Astrocyte (in vitro differentiated cells and primary cell): ENCODE measurements at regions not wholly inside any gene's neighbourhood (a gene's known extent, or its start where the extent isn't known, plus 50 kb on each side); places are given as distances from the start of the nearest gene placed in this dataset.

Source experiments
- DNase-seq: peaks from one replicate; pipeline ENCODE4 v3.0.0-alpha.2; 2010; ENCODE audit warnings: low read depth
- FAIRE-seq: peaks from 2 replicates; lab custom pipeline; 2011; peaks lifted over from hg19 to GRCh38; lab: Jason Lieb, UNC
- H2AFZ ChIP-seq: 2 replicates; pipeline ENCODE4 v1.6.0; 2012; ENCODE audit warnings: low read depth, low read length, inconsistent platforms
- H3K27ac ChIP-seq: 2 replicates; pipeline ENCODE4 v1.5.1; 2011; ENCODE audit warnings: low read depth, low read length, inconsistent platforms
- H3K27me3 ChIP-seq: 2 replicates; pipeline ENCODE4 v1.6.0; 2011; ENCODE audit warnings: low read length, inconsistent platforms; ENCODE audit not compliant: insufficient read depth
- H3K36me3 ChIP-seq: 2 replicates; pipeline ENCODE4 v1.5.1; 2011; ENCODE audit warnings: low read length, inconsistent platforms; ENCODE audit not compliant: insufficient read depth
- H3K4me1 ChIP-seq: 2 replicates; pipeline ENCODE4 v1.5.1; 2011; ENCODE audit warnings: low read length, inconsistent platforms; ENCODE audit not compliant: insufficient read depth
- H3K4me2 ChIP-seq: 2 replicates; pipeline ENCODE4 v1.6.0; 2012; ENCODE audit warnings: low read length, inconsistent platforms
- H3K4me3 ChIP-seq: 2 replicates; pipeline ENCODE4 v1.5.1; 2011; ENCODE audit warnings: low read depth, mild to moderate bottlenecking, low read length, inconsistent platforms; ENCODE audit not compliant: insufficient read depth
- H3K79me2 ChIP-seq: 2 replicates; pipeline ENCODE4 v1.6.0; 2012; ENCODE audit warnings: mild to moderate bottlenecking, low read length, inconsistent platforms; ENCODE audit not compliant: insufficient read depth
- H3K9ac ChIP-seq: 2 replicates; pipeline ENCODE4 v1.6.0; 2012; ENCODE audit warnings: mild to moderate bottlenecking, low read length, inconsistent platforms
- H3K9me3 ChIP-seq: 2 replicates; pipeline ENCODE4 v1.5.1; 2012; ENCODE audit warnings: low read depth, mild to moderate bottlenecking, low read length, inconsistent platforms; ENCODE audit not compliant: insufficient read depth
- H4K20me1 ChIP-seq: 2 replicates; pipeline ENCODE4 v1.6.0; 2012; ENCODE audit warnings: low read length, inconsistent platforms; ENCODE audit not compliant: insufficient read depth
- H3K27ac Mint-ChIP-seq: one replicate; pipeline ENCODE4 v1.8.0; 2021; ENCODE audit warnings: mild to moderate bottlenecking, mixed read lengths; ENCODE audit not compliant: unreplicated experiment
- H3K27me3 Mint-ChIP-seq: one replicate; pipeline ENCODE4 v1.8.0; 2021; ENCODE audit warnings: low read depth, mixed read lengths; ENCODE audit not compliant: unreplicated experiment
- H3K36me3 Mint-ChIP-seq: one replicate; pipeline ENCODE4 v1.8.0; 2021; ENCODE audit warnings: low read depth, mixed read lengths; ENCODE audit not compliant: unreplicated experiment
- H3K4me1 Mint-ChIP-seq: one replicate; pipeline ENCODE4 v1.8.0; 2021; ENCODE audit warnings: low read depth, mixed read lengths; ENCODE audit not compliant: unreplicated experiment
- H3K4me3 Mint-ChIP-seq: one replicate; pipeline ENCODE4 v1.8.0; 2021; ENCODE audit warnings: mild to moderate bottlenecking, moderate library complexity, mixed read lengths; ENCODE audit not compliant: unreplicated experiment
- H3K9me3 Mint-ChIP-seq: one replicate; pipeline ENCODE4 v1.8.0; 2021; ENCODE audit warnings: mild to moderate bottlenecking, mixed read lengths; ENCODE audit not compliant: unreplicated experiment
- CTCF ChIP-seq: IDR thresholded peaks from 2 replicates; pipeline ENCODE4 v1.5.1; 2011; ENCODE audit warnings: low read depth, mild to moderate bottlenecking, inconsistent platforms, low read length, moderate library complexity; ENCODE audit not compliant: insufficient read depth
- EZH2 ChIP-seq: IDR thresholded peaks from 2 replicates; pipeline ENCODE4 v1.6.1; 2012; ENCODE audit warnings: mild to moderate bottlenecking, low read length, inconsistent platforms; ENCODE audit not compliant: insufficient read depth

GRCh38 chr12:22800332-22800731, 175.4 kb downstream of the ETNK1 start:
- Mint-ChIP-seq H3K27me3 (no peaks in the 10 kb centered on the region), H3K36me3 (no peaks in the 10 kb centered on the region), H3K9me3 (no peaks in the 10 kb centered on the region), H3K4me3 (no peak overlapping the region), H3K27ac (no peak overlapping the region), H3K4me1 (peaks cover 8% of the 10 kb centered on the region)
- DNase-seq (no peak), FAIRE-seq (no peak)
- H3K36me3 ChIP-seq, result no peaks in the 10 kb centered on the region
- no peaks in the 10 kb centered on the region for H3K4me1 ChIP-seq
- no peak overlapping the region for H2AFZ ChIP-seq
- H3K4me3 ChIP-seq, result no peak overlapping the region
- no peaks in the 10 kb centered on the region for H3K9me3 ChIP-seq
- no peak overlapping the region for H3K9ac ChIP-seq
- no peaks in the 10 kb centered on the region for H3K79me2 ChIP-seq
- H3K4me2 ChIP-seq, result no peak overlapping the region
- H3K27ac ChIP-seq, result no peak overlapping the region
- TF ChIP-seq CTCF, result no peak
- no peak for TF ChIP-seq EZH2
- H3K27me3 ChIP-seq, result no peaks in the 10 kb centered on the region
- H4K20me1 ChIP-seq, result no peaks in the 10 kb centered on the region

DNA sequence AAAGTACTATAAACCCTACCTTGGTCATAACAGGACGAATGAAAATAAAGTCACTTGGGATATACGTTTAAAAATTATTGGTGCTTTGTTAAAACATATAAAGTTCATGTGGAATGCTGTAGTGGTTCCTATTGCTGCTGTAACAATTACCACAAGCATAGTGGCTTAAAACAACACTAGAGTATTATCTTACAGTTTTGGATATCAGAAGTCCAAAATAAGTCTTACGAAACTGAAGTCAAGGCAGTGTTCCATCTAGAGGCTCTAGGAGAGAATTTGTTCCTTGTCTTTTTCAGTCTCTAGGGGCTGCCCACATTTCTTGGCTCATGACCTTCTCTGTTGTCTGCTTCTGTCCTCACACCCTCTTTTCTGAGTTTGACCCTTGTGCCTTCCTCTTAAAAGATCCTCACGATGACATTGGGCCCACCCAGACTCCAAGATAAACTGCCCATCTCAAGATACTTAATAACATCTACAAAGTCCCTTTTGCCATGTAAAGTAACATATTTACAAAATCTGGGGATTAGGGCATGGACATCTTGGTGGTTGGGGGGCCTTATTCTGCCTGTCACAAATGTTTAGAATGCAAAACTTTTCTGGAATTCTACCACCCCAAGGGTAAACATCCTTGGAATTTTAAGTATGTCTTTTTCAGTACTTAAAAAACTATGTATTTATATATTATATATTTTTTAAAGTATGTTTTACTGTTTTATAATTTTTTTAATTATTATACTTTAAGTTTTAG, 178.1 kb downstream of the ETNK1 start:
- Histone ChIP-seq H2AFZ (no peak overlapping the region), H4K20me1 (no peaks in the 10 kb centered on the region), H3K36me3 (no peaks in the 10 kb centered on the region), H3K4me3 (no peak overlapping the region), H3K4me2 (no peak overlapping the region), H3K27ac (no peak overlapping the region), H3K9me3 (no peaks in the 10 kb centered on the region), H3K9ac (no peak overlapping the region), H3K79me2 (no peaks in the 10 kb centered on the region), H3K4me1 (no peaks in the 10 kb centered on the region), H3K27me3 (no peaks in the 10 kb centered on the region)
- Mint-ChIP-seq H3K9me3 (no peaks in the 10 kb centered on the region), H3K36me3 (no peaks in the 10 kb centered on the region), H3K4me3 (no peak overlapping the region), H3K27me3 (peaks cover 3% of the 10 kb centered on the region), H3K4me1 (peaks cover 9% of the 10 kb centered on the region), H3K27ac (no peak overlapping the region)
- FAIRE-seq, result peak; percentile 13
- no peak for TF ChIP-seq CTCF
- no peak for TF ChIP-seq EZH2
- DNase-seq, result no peak

DNA sequence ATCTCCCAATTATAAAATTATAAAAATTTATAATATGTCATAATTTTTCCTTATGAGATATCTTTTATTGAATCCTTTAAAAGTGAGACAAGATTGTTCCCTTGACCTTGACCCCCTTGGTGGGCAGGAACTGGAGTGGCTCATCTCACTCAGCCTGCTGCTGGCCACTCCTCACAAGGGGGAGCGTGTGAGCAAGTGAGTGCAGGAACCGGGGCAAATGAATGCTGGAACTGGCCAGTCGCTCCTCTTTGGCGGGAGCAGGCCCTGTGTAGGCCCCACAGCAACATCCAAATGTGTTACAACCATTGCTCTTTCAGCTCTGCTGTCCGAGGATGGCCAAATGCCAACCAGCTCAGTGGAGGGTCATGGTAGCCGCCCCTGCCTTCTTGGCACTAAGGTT, 178.8 kb downstream of the ETNK1 start:
- H3K27ac Mint-ChIP-seq, result no peak overlapping the region
- H3K36me3 ChIP-seq, result no peaks in the 10 kb centered on the region
- H3K4me3 ChIP-seq, result no peak overlapping the region
- H3K79me2 ChIP-seq, result no peaks in the 10 kb centered on the region
- peaks cover 3% of the 10 kb centered on the region for H3K27me3 Mint-ChIP-seq
- H3K9me3 ChIP-seq, result no peaks in the 10 kb centered on the region
- FAIRE-seq, result no peak
- H4K20me1 ChIP-seq, result no peaks in the 10 kb centered on the region
- no peak for DNase-seq
- H3K4me2 ChIP-seq, result no peak overlapping the region
- no peak overlapping the region for H3K9ac ChIP-seq
- H3K36me3 Mint-ChIP-seq, result no peaks in the 10 kb centered on the region
- no peaks in the 10 kb centered on the region for H3K4me1 ChIP-seq
- no peak overlapping the region for H3K27ac ChIP-seq
- TF ChIP-seq CTCF (no peak), EZH2 (no peak)
- H3K4me1 Mint-ChIP-seq, result peaks cover 9% of the 10 kb centered on the region
- no peak overlapping the region for H2AFZ ChIP-seq
- no peak overlapping the region for H3K4me3 Mint-ChIP-seq
- H3K9me3 Mint-ChIP-seq, result no peaks in the 10 kb centered on the region
- no peaks in the 10 kb centered on the region for H3K27me3 ChIP-seq
